ENCODE measurements at regions not wholly inside any gene's neighbourhood (a gene's known extent, or its start where the extent isn't known, plus 50 kb on each side); places are given as distances from the start of the nearest gene placed in this dataset.

DNA sequence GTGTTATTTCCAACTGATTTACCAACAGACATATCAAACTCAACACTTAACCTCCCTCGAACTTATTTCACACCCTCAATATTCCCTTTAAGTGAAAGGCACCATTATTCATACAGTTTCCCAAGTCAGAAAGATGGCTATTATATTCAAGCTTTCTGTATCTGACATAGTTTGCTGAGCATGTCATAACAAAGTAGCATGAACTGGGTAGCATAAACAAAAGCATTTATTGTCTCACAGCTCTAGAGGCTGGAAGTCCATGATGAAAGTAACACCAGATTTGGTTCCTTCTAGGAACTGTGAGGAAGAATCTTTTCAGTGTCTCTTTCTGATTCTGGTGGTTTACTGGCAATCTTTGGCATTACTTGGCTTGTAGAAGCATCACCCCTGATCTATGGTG, 1388.6 kb downstream of the TECRL start:
- no peak for DNase-seq

DNA sequence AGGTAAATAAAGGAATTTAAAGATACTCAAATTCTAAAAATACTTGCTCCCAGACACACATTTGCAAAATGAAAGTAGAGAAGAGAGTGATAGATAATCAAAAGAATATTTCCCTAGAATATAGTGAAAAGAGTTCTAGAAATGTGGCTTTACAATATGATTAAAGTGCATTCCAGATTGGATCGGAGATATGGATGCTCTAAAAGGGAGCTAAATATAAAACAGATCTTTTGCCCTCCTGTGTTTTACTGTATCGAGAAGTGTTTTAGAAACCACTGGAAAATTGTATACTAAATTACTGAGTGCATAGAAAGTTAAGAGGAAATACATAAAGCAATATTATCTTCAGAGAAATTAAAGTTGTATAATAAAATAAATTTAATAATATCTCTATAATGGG, 1392.0 kb downstream of the TECRL start:
- no peak for DNase-seq

- DNase-seq: no peak
These were observed 1438.4 kb downstream of the TECRL start for GRCh38 chr4:62970846-62971245.

DNA sequence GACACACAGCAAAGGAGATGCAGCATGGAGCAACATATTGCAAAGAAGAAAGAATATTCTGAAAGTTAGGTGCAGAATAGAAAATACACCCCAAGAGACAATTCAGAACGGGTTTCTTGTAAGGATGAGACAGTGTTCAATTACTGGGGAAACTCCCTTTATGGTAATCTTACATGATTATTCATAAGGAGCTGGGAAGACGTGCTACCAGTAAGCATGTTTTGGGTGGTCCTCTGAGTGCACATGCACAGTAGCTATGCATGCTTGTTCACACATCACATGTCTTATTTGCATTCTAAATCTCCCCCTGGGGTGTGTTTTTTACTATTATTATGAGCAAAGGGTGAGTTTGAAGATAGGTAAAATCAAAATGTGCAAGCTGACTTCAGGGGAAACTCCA, 1448.8 kb downstream of the TECRL start:
- DNase-seq: no peak

- DNase-seq: no peak
These were observed 1455.5 kb downstream of the TECRL start for GRCh38 chr4:62953752-62954151.

DNA sequence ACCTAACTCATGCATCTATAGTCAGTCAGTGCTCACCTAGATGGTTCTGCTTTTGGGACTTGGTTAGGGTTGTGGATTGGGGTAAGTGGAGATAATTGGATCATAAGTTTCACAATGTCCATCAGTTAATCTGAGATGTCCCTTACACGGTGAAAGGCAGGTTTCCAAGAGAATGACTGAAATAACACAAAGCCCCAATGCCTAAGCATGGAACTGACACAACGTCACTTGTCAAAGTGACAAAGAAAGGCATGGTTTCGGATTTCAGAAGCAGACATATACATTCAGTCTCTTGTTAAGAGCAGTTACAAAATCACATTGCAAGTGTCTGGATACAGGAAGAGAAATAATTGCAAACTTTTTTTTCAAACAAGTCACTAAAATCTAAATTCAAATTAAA, 1456.9 kb downstream of the TECRL start:
- no peak for DNase-seq

DNA sequence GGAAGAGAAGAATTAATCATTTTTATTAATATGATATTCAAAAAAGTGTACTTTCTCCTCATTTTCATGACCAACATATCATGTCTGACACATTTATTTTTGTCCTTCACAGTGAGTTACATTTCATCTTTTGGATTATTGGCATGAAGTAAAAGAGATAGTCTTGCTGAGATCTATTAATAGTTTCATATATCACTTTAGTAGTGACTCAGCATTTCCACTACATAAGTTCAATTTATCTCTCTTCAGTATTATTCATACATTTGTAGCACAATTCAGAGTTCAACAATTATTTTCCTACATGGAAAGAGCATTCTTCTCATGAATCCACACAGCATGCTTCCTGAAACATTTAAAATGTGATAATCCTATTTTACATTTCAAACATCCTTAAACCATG, 1461.1 kb downstream of the TECRL start:
- DNase-seq: no peak

- DNase-seq: no peak
These were observed 1469.0 kb downstream of the TECRL start for GRCh38 chr4:62940229-62940628.

DNA sequence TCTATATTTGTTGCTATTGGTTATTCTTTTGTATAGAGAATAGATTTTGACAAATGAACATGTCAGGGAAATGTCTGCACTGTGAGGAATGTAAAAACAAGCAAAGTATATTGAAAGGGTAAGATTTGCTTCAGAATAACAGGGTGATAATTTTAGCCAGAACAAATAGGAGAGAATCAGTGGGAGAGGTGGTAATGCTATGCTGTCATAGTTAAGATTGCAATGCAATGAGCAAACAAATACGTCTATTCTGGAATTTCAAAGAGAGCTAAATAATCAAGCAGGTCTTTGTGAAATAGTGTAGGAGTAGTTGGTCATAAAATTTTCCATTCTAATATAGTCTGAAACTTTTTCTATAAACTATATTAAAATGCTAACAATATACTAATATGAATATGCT, 1478.4 kb downstream of the TECRL start:
- DNase-seq: no peak

DNA sequence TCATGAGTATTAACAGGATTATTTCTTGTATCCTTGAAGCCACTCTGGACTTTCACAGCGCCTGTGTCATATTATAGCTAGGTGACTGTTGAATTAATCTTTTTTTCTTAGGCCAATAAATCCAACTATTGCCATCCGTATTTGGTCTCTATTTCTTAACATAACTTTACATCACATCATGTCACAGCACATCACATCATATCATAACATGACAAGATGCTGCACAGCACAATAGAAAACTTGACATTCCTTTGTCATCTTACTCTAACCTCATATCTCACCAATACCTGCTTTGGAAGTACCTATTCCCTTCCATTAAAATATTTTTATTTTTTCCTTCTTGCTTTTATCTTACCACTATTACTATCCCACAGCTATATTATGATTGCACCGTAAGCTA, 1480.8 kb downstream of the TECRL start:
- DNase-seq: no peak

GRCh38 chr4:62927574-62927973, 1481.7 kb downstream of the TECRL start:
- no peak for DNase-seq

DNA sequence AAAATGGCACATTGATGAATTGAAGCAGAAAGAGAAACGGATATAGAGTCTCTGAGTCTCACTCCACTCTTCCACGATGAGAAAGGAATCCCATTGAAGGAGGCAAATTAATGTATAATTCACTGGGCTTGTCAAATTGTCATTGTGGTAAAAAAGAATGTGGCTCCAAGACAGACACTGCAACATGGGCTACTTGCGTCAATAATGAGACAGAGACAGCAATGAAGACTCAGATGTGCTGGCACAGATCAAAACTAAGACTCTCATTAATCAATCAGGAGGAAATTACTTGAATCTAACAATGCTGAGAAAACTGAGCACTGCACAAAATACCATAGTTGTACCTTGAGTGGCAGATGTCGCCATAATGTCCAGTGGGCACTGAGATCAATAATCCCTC, 1485.5 kb downstream of the TECRL start:
- DNase-seq: no peak

GRCh38 chr4:62917649-62918048, 1491.6 kb downstream of the TECRL start:
- no peak for DNase-seq

DNA sequence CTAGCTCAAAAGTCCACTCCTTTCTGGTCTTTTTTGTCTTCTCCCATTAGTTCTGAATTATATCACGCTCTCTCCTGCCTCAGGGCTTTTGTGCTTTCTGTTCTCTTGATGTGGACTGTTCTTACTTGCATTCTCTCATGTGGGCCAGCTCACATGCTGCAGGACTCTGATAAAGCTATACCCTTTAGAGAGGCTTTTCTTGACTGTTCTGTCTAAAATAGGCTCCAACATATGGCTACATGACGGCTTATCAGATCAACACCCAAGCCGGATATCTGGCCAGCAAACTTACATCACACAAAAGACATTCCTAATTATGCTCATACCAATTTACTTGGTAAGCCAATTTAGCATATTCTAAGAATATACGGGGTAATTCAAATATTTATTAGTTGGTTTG, 1494.5 kb downstream of the TECRL start:
- no peak for DNase-seq

- DNase-seq: no peak
These were observed 1496.2 kb downstream of the TECRL start for GRCh38 chr4:62913065-62913464.

DNA sequence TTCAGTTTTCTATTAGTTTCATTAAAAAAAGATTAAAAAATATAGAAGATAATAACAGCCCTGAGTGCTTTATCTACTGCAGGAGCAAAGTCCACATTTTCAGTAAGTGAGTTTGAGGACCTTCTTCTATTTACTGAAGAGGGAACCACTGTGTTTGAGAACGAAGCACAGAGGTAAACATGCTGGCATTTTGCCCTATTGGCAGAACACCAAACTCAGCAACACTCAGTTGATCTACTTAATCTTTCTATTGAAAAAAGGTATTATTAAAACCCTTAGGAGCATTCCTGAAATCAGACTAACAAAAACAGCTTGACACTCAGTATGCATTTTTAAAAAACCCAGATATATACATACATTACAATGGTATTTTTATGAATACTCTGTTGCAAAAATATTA, 1496.7 kb downstream of the TECRL start:
- no peak for DNase-seq

GRCh38 chr4:62909238-62909637, 1500.0 kb downstream of the TECRL start:
- no peak for DNase-seq

DNA sequence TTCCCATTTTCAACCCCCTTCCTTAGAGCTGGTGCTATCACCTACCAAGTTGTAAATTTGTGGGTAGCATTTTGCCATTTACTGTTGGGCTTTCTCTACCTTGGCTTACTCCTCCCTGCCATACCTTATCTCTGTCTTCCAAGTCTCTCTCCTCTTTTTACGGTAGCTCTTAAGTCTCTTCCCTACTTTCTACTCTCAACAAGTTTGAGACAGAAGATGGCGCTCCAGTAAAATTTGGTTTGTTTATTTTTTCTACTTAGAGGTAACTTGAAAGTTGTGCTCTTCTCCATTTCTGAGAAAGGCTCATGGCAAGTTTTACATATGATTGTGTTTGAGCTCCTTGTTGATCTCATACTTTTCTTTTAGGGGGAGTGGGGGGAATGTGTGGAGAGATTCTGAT, 1508.1 kb downstream of the TECRL start:
- DNase-seq: no peak

GRCh38 chr4:62899646-62900364, 1509.4 kb downstream of the TECRL start:
- no peak for DNase-seq

GRCh38 chr4:62898115-62898514, 1511.1 kb downstream of the TECRL start:
- no peak for DNase-seq

DNA sequence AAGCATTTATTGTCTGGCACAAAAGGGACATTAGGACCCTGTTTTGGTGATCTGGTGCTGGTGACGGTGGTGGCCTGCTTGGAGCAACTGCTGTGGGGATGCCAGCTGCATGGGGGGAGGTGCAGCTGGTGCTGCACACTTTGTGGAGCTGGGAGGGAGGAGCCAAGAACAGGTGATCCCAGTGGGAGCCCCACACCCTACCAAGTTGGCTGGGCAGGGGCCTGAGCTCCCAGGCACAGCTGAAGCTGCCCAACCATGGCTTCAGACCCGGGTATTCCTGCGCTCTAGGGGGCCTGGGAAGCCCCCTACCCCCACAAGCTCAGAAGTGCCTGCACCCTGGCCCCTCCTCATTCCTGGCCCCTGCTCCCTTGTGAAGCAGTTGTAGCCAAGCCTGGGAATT, 1512.5 kb downstream of the TECRL start:
- DNase-seq: no peak

DNA sequence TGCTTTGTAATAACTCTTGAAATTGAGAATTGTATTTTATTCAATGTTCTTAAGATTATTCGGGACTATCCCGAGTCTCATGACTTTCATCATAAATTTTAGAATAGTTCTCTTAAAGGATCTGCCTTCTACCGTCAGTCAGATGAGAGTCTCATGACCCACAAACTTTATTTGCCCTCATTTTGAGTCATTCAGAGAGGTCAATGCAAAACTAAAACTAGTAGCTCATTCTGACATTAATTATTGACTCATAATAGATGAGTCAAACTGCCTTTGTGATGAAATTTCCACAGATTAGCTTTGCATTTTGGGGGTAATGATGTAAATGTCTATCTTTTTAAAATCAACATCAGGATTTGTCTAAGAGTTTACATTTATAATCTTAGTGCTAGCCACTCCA, 1527.3 kb downstream of the TECRL start:
- DNase-seq: no peak

- DNase-seq: no peak
These were observed 1528.0 kb downstream of the TECRL start for GRCh38 chr4:62881210-62881609.

DNA sequence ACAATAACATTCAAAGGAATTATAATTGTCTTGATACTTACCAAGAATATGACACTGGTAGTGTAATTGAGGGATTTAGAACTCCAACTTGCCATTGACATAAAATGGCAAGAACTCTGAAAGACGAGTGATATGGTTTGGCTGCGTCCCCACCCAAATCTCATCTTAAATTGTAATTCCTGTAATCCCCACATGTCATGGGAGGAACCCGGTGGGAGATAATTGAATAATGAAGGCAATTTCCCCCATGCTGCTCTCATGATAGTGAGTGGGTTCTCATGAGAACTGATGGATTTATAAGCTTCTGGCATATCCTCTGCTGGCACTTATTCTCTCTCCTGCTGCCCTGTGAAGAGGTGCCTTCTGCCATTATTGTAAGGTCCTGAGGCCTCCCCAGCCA, 1536.4 kb downstream of the TECRL start:
- DNase-seq: no peak

DNA sequence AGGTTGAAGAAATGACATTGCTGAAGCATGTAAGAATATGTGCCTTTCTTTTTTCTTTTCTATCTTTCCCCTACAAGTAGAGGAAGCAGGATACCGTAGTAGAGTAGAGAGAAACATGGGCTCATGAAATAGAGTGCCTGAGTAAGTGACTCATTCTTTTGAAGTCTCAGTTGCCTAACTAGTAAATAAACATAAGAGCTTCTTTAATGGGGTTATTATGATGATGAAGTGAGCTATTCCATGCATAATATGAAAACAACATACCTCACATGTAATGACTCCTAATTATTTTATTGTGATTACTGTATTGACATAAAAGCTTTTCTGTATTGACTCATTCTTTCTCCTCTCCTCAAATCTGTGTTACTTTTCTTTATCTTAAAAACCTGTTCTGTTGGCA, 1538.2 kb downstream of the TECRL start:
- no peak for DNase-seq

DNA sequence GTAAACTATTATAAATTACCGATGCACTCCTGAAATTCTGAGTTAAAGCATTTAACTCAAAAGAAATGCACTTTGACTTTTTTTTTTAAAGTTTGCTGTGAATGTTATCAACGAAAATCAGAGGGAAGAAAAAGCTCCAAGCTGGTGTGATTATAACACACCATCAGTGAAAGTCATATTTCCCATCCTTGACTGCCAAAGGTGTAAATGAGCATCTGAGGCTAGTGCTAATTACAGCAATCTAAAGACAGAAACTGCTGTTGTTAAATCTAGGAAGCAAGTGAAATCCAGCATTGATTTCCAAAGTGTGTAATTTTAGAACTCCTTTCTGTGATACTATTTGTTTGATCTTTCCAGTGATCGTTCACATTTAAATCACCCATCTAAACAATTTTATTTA, 1538.8 kb downstream of the TECRL start:
- no peak for DNase-seq
